Colonic mucosa (tissue), 4 donors: ENCODE measurements at regions not wholly inside any gene's neighbourhood (a gene's known extent, or its start where the extent isn't known, plus 50 kb on each side); places are given as distances from the start of the nearest gene placed in this dataset.

Experiments used
- DNase-seq: peaks from one replicate; pipeline ENCODE4 v3.0.0-alpha.2; 2020
- H3K27ac ChIP-seq: fragments of 200-600 bp; one replicate; pipeline ENCODE4 v1.8.0; 2021
- H3K27me3 ChIP-seq: fragments of 200-600 bp; one replicate; pipeline ENCODE4 v1.8.0; 2021
- H3K36me3 ChIP-seq: fragments of 200-600 bp; one replicate; pipeline ENCODE4 v1.8.0; 2021
- H3K4me1 ChIP-seq: fragments of 200-600 bp; one replicate; pipeline ENCODE4 v1.8.0; 2021; ENCODE audit warnings: mild to moderate bottlenecking
- H3K4me3 ChIP-seq: fragments of 200-600 bp; one replicate; pipeline ENCODE4 v1.8.0; 2021
- H3K9ac ChIP-seq, 2 donors: one replicate each; pipeline ENCODE4 v1.7.0; 2013; ENCODE audit warnings: control low read depth in 2 of 2, low read depth in 2 of 2, low read length in 2 of 2
- H3K9me3 ChIP-seq: fragments of 200-600 bp; one replicate; pipeline ENCODE4 v1.8.0; 2021
- intact Hi-C: fragments of 100-400 bp; cut with DNase I; formaldehyde crosslinking; loops from one replicate; pipeline ENCODE4 v1.14.1; 2022
- TF ChIP-seq, protein P1 (sequence below): fragments of 200-600 bp; IDR thresholded peaks from one replicate; pipeline ENCODE4 v1.8.0; 2022; ENCODE audit warnings: antibody characterized with exemption, mild to moderate bottlenecking
- donor health status: healthy.
- donor health status: DM: no; HTN: no; CAD: no.
- donor health status: DM: no; HTN: no; CAD: no.

DNA sequence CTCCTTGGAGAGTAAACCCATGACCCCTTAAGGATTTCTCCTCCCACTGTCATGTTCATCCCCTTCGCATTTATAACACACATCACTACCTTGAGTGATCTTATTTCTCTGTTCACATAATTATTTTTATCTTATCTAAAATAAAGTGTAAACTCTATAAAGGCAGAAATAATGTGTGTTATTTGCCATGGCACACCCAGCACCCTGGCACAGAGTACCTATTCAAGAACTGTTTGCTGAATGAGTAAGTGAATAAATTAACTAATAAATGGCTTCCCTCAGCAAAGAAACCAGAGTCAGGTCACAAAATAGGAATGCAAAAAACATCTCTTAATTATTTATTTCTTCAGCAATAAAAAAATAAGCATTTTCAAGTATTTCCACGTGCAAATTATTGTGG lies 330.3 kb upstream of the GHITM start:
- Histone ChIP-seq H3K9me3 (no peaks in the 10 kb centered on the region), H3K27me3 (no peaks in the 10 kb centered on the region), H3K27ac (no peak overlapping the region), H3K36me3 (no peaks in the 10 kb centered on the region), H3K4me3 (no peak overlapping the region), H3K9ac (no peak overlapping the region), H3K4me1 (no peaks in the 10 kb centered on the region)
- intact Hi-C loops = no loop called here
- no peak for DNase-seq
- TF ChIP-seq, protein P1, sequence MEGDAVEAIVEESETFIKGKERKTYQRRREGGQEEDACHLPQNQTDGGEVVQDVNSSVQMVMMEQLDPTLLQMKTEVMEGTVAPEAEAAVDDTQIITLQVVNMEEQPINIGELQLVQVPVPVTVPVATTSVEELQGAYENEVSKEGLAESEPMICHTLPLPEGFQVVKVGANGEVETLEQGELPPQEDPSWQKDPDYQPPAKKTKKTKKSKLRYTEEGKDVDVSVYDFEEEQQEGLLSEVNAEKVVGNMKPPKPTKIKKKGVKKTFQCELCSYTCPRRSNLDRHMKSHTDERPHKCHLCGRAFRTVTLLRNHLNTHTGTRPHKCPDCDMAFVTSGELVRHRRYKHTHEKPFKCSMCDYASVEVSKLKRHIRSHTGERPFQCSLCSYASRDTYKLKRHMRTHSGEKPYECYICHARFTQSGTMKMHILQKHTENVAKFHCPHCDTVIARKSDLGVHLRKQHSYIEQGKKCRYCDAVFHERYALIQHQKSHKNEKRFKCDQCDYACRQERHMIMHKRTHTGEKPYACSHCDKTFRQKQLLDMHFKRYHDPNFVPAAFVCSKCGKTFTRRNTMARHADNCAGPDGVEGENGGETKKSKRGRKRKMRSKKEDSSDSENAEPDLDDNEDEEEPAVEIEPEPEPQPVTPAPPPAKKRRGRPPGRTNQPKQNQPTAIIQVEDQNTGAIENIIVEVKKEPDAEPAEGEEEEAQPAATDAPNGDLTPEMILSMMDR = no peak

DNA sequence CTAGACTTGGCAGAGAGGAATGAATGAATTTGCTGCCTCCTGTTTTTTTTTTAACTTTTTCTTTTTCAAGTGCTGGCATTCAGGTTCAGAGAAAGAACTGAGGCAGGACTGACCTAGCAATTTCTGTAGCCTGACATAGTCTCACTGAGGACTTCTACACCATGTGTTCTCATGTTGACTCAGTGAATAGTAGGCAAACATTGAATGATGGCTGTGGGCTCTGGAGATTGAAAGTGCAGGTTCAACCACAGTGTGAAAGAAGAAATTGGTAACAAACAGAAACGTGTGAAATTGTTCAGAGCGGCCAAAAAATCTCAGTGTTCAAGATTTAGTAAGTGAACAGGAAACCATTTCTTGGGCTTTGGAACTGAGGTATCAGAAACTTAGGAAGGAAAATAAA lies 322.4 kb upstream of the GHITM start:
- Histone ChIP-seq H3K27me3 (no peaks in the 10 kb centered on the region), H3K4me3 (no peak overlapping the region), H3K36me3 (no peaks in the 10 kb centered on the region), H3K4me1 (no peaks in the 10 kb centered on the region), H3K9me3 (no peaks in the 10 kb centered on the region), H3K9ac (no peak overlapping the region), H3K27ac (no peak overlapping the region)
- intact Hi-C loops = no loop called here
- TF ChIP-seq, protein P1 = no peak
- no peak for DNase-seq

DNA sequence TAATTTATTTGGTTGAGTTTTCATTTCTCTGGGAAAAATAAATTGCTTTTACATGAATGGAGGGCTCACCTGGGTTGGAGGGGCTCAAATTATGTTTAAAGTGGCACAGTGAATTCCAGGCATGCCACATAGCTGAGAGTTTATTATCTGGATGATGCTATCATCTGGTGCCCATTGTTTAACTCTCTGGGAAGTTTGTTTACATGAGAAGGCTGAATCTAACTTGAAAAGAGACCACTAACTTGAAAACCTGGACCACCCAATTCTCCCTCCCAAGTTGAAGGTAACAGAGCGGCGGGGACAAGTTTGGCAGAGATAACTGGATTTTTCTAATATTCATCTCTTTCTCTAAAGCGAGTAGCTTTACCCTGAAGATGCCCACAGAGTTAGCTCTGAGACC lies 321.5 kb upstream of the GHITM start:
- DNase-seq = no peak
- Histone ChIP-seq H3K9ac (no peak overlapping the region), H3K27me3 (no peaks in the 10 kb centered on the region), H3K27ac (no peak overlapping the region), H3K36me3 (no peaks in the 10 kb centered on the region), H3K4me1 (no peaks in the 10 kb centered on the region), H3K4me3 (no peak overlapping the region), H3K9me3 (no peaks in the 10 kb centered on the region)
- TF ChIP-seq, protein P1 = no peak
- intact Hi-C loops = no loop called here

DNA sequence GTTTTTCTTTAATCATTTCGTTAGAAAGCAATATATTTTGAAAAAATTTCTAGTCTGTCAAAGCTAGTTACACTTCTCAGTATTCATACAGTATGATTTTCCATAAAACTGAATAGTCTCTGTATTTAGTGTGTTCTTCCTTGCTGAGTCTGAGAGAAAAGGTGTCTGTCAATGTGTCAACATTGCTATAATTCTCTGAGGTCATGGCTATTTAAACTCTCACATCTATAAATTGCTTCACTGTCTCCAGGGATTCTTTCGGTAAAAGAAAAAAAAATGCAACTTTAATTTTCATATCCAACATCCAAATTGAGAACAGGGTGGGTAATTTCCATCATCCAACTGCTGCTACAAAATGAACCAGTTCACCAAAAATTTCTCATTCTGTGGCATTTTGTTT lies 319.7 kb upstream of the GHITM start:
- intact Hi-C loops = no loop called here
- H3K9me3 ChIP-seq = no peaks in the 10 kb centered on the region
- H3K36me3 ChIP-seq = no peaks in the 10 kb centered on the region
- no peak for DNase-seq
- H3K4me3 ChIP-seq = no peak overlapping the region
- H3K27me3 ChIP-seq = no peaks in the 10 kb centered on the region
- TF ChIP-seq, protein P1 = no peak
- no peak overlapping the region for H3K9ac ChIP-seq
- H3K4me1 ChIP-seq = no peaks in the 10 kb centered on the region
- no peak overlapping the region for H3K27ac ChIP-seq

DNA sequence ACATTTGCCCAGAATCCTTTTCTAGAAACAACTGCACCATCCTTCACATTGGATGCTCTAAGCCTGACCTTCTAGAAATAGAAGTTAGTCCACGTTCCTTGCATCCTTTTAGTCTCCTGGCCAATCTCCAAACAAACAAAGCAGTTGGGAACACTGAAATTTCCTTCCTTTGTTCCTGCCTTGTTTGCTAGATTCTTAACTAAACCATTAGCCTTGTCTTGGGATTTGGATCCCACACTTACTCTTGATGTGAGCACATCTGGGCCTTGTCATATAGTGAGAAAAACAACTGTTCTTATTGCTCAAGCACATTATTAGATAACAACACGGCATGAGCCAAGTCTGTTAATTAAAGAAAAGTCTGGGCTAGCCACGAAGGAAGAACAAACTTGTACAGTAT lies 319.3 kb upstream of the GHITM start:
- H3K9ac ChIP-seq = no peak overlapping the region
- no peaks in the 10 kb centered on the region for H3K4me1 ChIP-seq
- intact Hi-C loops = no loop called here
- no peak overlapping the region for H3K4me3 ChIP-seq
- H3K27ac ChIP-seq = no peak overlapping the region
- no peaks in the 10 kb centered on the region for H3K27me3 ChIP-seq
- DNase-seq = no peak
- H3K9me3 ChIP-seq = no peaks in the 10 kb centered on the region
- no peaks in the 10 kb centered on the region for H3K36me3 ChIP-seq
- TF ChIP-seq, protein P1 = no peak

DNA sequence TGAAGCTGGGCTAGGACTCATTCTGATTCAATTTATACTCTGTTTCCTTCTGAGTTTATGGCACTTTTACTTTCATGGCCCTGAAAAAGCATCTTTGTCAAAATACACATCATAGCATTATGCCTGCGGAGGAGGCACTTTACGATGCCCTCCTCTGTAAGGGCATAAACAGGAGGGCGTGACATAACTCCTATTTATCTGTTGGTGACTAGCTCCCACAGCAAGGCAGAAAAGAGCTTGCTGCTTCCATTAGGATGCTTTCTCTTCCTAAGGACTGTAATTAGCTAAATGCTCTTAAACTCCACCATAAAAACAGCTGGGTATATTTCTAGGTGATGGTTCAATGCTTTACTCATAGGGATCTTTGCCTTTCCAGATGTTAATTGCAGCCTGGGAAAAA lies 315.2 kb upstream of the GHITM start:
- intact Hi-C loops = no loop called here
- H3K4me1 ChIP-seq = no peaks in the 10 kb centered on the region
- no peak overlapping the region for H3K4me3 ChIP-seq
- no peaks in the 10 kb centered on the region for H3K36me3 ChIP-seq
- H3K27me3 ChIP-seq = no peaks in the 10 kb centered on the region
- TF ChIP-seq, protein P1 = no peak
- no peak overlapping the region for H3K9ac ChIP-seq
- no peaks in the 10 kb centered on the region for H3K9me3 ChIP-seq
- DNase-seq = no peak
- H3K27ac ChIP-seq = no peak overlapping the region
